Embryonic facial prominence (tissue), 1 donor: ENCODE measurements at regions not wholly inside any gene's neighbourhood (a gene's known extent, or its start where the extent isn't known, plus 50 kb on each side); places are given as distances from the start of the nearest gene placed in this dataset.

Experiments
- DNase-seq: peaks from one replicate; pipeline ENCODE4 v3.0.0-alpha.2; 2016; ENCODE audit errors: extremely low spot score

- DNase-seq: no peak
Measured at GRCh38 chr7:81366546-81366945, 403.3 kb downstream of the HGF start.

DNA sequence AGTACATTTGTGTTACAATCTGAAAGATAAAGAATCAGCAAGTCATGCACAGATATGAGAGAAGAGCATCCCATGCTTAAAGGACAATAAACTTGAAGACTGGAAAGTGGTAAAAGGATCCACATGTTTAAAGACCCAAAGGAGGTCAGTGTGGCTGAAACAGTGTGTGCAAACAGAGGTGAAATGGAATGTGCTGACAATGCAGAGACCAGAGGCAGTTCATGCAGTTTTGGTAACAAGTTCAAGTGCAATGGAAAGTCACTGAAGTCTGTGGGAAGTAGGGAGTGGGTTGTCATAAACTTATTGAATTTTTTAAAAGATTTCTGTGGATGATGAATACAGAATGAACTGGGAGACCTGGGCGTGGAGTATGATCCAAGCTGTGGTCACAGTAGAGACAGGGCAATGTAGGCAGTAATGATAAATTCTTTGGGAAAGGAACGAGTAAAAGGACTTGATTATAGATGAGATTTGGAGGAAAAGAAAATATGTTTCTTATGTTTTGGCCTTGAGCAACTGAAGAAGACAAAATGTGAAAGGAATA lies 408.0 kb downstream of the HGF start:
- no peak for DNase-seq

- no peak for DNase-seq
Measured at GRCh38 chr7:81355911-81356310, 413.9 kb downstream of the HGF start.

DNA sequence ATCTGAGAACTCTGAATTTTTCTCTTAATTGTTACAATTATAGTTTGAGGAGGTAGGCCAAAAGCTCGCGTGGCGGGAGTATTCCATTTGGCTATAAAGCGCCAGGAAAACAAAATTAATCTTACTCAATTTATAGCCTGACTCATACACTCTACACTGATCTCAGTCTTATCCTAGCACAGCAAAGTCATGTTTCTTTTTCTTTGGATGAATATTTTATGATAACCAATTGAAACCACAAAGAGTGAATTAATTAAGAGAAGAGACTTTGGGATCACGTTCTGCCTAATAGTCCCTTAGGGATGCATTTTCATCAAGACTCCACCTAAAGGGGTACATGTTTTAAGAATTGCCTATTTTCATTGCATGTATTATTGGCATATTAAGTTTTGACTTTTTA lies 420.8 kb downstream of the HGF start:
- no peak for DNase-seq

DNA sequence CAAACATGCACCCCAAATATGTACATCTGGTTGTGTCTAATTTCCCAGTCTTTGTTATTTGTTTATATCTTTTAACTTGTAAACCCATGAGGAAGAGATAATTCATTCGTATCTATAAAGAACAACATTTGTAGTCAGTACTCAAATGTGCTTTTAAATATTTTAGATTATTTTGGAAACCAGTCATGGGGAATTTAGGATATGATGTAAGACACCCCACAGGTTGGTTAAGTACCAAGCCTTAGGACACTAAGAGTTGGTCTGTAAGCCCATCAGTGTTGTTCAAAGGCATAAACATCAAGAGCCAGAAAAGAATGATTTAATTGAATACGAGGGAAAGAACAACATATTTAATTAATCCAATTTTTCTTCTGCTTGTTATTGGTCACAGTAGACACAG lies 421.1 kb upstream of the SEMA3C start:
- DNase-seq: no peak

DNA sequence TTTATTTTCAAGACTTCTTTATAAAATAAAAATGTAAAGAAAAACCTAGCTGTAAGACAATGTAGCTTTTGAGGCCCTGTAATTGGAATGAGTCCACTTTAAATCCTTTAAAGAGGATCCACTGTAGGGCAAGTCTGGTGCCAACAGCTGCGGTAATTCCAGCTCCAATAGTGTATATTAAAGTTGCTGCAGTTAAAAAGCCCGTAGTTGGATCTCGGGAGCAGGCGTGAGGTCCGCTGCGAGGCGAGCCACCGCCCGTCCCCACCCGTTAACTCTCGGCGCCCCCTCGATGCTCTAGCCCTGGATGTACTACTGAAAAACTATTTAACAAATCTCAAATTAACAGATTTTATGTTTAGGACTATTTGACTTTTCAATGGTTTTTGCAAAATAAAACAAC lies 414.7 kb upstream of the SEMA3C start:
- DNase-seq: no peak

- DNase-seq: no peak
Measured at GRCh38 chr7:81333004-81333403, 414.2 kb upstream of the SEMA3C start.

GRCh38 chr7:81331061-81332018 lies 412.5 kb upstream of the SEMA3C start:
- no peak for DNase-seq

DNA sequence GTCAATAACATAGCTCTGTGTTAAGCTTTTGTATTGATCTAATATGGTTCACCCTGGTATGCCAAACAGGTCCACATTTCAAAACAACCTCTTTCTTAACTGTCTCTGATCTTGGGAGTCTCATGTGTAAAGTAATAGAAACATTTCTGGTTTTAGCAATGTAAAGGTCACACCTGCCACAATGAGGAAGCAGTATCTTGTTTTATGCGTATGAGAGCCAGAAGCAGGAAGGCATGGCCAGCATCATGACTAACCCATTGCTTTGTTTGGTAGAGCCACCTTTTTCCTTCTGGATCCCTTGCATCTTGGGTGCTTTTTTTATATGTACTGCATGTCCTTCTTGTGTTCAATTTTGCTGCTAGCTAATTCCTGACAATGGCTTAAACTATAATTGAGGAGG lies 411.3 kb upstream of the SEMA3C start:
- DNase-seq: no peak

GRCh38 chr7:81327468-81328266 lies 408.8 kb upstream of the SEMA3C start:
- no peak for DNase-seq

DNA sequence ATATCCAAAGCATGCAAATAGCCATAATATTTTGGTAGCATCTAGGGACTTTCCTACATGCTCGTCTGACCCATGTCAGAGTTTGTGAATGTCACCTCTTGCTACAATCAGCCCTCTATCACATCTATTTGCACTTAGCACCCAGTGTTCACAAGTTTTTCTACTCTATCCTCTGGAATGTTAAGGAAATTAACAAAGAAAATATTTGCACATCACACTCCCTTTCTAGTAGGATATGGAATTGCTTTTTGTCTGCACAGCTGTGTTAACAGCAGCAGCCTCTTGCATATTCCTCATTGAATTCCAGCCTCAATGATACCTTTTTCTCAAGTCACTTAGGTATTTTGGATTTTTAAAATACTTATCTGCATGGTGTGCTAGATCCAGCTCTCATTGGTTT lies 403.1 kb upstream of the SEMA3C start:
- no peak for DNase-seq

DNA sequence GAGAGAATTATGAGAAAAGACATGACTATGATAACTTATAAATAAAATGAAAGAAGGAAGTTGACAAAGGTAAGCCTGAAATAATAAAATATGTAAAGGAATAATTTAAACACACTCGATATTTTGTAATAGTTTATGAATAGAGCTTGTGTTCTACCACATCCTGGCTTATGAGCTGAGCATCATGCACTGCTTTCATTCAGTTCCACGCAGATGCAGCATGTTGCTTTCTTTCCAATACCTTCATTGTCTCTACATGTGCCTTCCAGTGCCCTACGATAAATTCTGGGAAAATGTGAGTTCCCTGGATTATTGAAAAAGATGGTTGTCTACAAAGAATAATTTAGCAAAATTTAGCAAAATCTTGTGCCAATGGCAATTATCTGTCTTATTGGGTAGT lies 398.9 kb upstream of the SEMA3C start:
- no peak for DNase-seq

DNA sequence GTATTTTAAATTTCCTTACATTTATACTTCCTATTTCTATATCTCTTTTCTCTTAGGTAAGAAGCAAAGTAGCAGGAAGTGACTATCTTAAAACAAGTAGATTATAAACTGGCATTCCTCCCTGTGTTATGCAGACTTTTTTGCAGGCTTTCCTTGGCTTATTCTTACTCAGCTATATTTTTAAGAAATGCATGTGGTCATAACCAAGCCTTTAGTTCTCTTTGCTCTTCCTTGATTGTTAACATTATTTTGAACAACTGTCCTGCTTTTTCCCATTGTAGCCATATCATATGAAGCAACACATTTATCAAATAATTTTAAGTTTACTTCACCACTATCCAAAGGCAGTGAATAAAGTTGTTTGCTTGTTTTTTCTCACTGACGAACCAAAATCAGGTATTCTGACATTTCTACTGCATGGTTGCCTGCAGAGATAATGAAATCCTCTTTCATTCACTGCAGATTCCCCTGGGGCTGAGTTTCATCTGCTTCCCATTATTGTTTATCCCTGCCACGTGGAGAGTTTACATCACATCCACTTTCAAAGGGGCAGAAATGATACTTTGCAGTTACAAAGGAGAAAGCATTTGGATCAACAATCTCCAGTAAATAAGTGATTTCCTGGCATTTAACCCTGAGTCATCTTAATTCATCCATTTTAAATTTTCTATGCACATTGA lies 389.9 kb upstream of the SEMA3C start:
- no peak for DNase-seq

DNA sequence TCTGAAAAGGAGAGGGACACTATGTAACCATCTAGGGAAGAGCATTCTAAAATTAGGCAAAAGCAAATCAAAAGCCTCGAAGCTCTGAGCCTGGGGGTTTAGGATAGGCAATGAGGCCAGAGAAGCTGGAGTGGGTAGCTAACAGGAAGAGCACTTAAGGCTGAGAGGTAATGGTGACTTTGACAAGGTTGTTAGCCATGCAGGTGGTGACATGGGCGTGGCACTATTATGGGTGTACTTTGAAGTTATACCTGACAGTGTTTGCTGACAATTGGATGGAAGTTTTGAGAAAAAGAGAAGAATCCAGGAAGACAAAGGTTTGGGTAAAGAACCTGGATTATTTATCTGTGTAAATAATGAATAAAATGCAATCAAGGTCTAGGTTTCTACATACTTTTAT lies 383.0 kb upstream of the SEMA3C start:
- DNase-seq: no peak

- no peak for DNase-seq
Measured at GRCh38 chr7:81300753-81301152, 381.9 kb upstream of the SEMA3C start.

GRCh38 chr7:81299711-81300110 lies 380.9 kb upstream of the SEMA3C start:
- no peak for DNase-seq

DNA sequence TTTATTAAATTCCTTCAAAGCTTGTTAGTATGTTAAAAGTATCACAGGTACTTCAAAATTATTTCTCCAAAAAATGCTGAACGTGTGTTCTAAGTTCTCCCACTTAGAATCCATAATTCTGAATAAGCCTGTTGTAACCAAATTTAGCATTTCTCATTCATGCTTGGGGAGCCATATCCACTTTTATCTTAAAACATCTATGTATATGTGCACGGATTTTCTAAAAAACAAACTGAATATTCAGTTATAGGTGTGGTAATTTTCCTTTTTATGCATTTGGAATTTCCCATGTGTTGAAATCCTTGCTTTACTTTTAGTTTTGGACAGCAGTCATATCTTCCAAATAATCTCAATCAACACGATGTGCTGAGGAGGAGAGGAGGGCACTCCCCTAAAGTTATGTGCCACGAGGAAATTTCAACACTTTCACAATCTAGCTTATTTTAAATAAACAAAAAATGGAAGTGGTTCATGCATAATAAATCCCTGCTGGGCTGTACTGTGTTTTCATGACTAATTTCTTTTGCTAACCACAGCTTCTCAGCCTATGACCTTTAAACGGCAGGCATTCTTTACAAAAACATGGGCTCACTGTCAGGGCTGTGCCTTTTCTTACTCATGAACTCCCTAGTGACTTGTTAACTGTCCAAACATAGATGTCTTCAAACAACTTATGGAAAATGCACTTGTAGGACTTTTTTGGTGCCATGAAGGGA lies 380.3 kb upstream of the SEMA3C start:
- DNase-seq: no peak

DNA sequence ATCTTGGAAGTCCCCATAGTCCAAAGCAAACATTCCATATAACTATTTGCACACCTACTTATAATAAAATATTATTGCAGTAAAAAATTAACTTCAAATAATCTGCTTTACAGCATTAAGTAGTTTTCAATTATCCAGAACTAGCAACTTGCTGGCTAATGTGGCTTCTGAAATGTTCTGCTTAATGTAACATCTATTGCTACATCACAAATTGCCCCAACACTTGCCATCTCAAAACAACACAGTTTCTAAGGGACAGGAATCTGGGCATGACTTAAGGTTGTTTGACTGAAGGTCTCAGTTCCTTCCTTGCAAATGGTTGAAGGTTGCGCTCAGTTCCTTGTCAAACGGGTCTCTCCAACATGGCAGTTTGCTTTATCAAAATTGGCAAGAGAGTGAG lies 378.5 kb upstream of the SEMA3C start:
- no peak for DNase-seq

- no peak for DNase-seq
Measured at GRCh38 chr7:81296726-81297125, 377.9 kb upstream of the SEMA3C start.

GRCh38 chr7:81294897-81295515 lies 376.2 kb upstream of the SEMA3C start:
- no peak for DNase-seq

DNA sequence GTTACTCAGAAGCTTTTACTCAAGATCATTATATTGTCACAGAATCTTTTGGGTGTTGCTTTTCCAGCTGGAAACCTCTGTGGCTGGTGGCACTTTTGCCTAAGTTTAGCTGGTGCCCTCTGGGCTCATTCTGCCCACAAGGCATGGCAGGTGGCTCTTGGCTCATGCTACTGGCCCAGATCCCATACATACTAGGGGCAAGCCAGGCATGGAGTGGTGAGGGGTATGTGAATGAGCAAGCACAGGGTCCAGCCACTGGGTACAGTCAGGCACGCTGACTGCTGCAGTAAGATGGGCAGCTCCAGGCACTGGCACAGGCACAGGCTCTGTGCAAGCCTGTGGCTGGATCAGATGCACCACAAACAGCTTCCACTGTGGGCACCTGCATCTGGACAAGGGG lies 375.0 kb upstream of the SEMA3C start:
- DNase-seq: no peak
